A673 (cell line): ENCODE measurements at regions not wholly inside any gene's neighbourhood (a gene's known extent, or its start where the extent isn't known, plus 50 kb on each side); places are given as distances from the start of the nearest gene placed in this dataset.
"Not testable (repeated sequence)": the region's sequence is repeated elsewhere in the genome, so short reads cannot be mapped to it uniquely, and the experiment has no call there.

Source experiments
- BruUV-seq: library from RNA; stranded (reverse); fragments of 400-500 nt; replicated peaks from 2 replicates; lab custom pipeline; 2021; lab: Mats Ljungman, UMichigan
- CTCF ChIA-PET: fragments of 300-600 bp; sonication (Branson Sonifier 250); formaldehyde crosslinking; loops from one replicate; lab custom pipeline; 2022; ENCODE audit warnings: antibody characterized with exemption; lab: Charles Lee
- POLR2A ChIA-PET: fragments of 300-600 bp; sonication (Branson Sonifier 250); formaldehyde crosslinking; loops from one replicate; lab custom pipeline; 2022; ENCODE audit warnings: antibody characterized with exemption; ENCODE audit not compliant: low non-redundant PET; lab: Charles Lee
- DNase-seq: peaks from one replicate; pipeline ENCODE4 v3.0.0-alpha.2; 2015; ENCODE audit warnings: low spot score
- H3K27ac ChIP-seq: fragments of 200-600 bp; sonication (generic); 2 replicates; pipeline ENCODE4 v1.5.1; 2016; ENCODE audit warnings: mixed run types, low read depth, mild to moderate bottlenecking, mixed read lengths, antibody characterized with exemption, low read length; ENCODE audit not compliant: poor library complexity, severe bottlenecking
- H3K27me3 ChIP-seq: fragments of 200-600 bp; sonication (generic); replicated peaks from 2 replicates; pipeline ENCODE4 v1.6.1; 2017; ENCODE audit warnings: mixed run types, low read depth, mild to moderate bottlenecking, mixed read lengths, antibody characterized with exemption, low read length; ENCODE audit not compliant: insufficient read depth, poor library complexity
- H3K36me3 ChIP-seq: fragments of 200-600 bp; sonication (generic); 2 replicates; pipeline ENCODE4 v1.6.1; 2016; ENCODE audit warnings: mixed run types, mild to moderate bottlenecking, mixed read lengths, antibody characterized with exemption, low read length; ENCODE audit not compliant: insufficient read depth, poor library complexity, severe bottlenecking
- H3K4me1 ChIP-seq: fragments of 200-600 bp; sonication (generic); 2 replicates; pipeline ENCODE4 v1.6.1; 2017; ENCODE audit warnings: mixed run types, mild to moderate bottlenecking, mixed read lengths, antibody characterized with exemption, low read length; ENCODE audit not compliant: insufficient read depth, poor library complexity, severe bottlenecking
- H3K4me3 ChIP-seq: fragments of 200-600 bp; sonication (generic); 2 replicates; pipeline ENCODE4 v1.5.1; 2016; ENCODE audit warnings: low read depth, mixed run types, mild to moderate bottlenecking, mixed read lengths, low read length; ENCODE audit not compliant: poor library complexity, severe bottlenecking
- H3K9me3 ChIP-seq: fragments of 200-600 bp; sonication (generic); 2 replicates; pipeline ENCODE4 v1.6.1; 2016; ENCODE audit warnings: mixed run types, low read depth, mild to moderate bottlenecking, mixed read lengths, antibody characterized with exemption, low read length; ENCODE audit not compliant: poor library complexity, severe bottlenecking
- intact Hi-C: fragments of 100-400 bp; cut with micrococcal nuclease; formaldehyde crosslinking; loops from one replicate; pipeline ENCODE4 v1.10.0; 2022; ENCODE audit not compliant: unreplicated experiment

DNA sequence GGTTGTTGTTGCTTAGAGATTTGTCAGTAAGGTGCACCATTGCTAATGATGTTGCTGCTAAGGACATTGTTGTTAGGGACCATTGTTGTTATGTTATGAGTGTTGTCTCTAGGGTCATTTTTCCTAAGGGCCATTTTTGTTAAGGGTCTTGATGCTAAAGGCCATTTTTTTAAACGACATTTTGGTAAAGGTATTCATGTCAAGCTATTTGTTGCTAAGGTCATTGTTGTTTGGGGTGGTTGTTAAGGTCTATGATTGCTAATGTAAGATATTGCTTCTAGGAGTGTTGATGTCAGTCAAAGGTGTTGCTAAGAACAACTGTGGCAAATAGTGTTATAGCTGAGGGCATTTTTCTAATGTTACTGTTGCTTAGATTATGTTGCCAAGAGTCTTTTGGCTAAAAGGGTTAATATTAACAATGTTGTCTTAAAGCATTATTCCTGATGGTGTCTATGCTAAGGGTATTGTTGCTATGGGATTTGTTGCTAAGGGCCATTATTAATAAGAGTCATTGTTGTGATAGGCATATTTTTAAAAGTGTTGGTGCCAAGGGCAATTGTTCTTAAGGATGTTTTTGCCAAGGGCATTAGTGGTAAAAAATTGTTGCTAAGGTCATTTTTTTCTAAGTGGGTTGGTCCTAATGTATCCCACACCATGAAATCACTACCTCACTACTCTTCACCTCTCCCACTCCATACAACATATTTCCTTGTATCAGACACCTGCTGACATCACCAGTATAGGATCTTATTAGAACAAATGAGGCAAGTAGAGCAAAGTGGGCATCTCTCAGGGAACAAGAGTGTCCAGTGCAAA lies 56.2 kb downstream of the SPATA31A6 start:
- H3K27me3 ChIP-seq, H3K4me3 ChIP-seq, POLR2A ChIA-PET, CTCF ChIA-PET, BruUV-seq, H3K36me3 ChIP-seq, H3K4me1 ChIP-seq, H3K27ac ChIP-seq, DNase-seq, H3K9me3 ChIP-seq, intact Hi-C loops: not testable (repeated sequence)

DNA sequence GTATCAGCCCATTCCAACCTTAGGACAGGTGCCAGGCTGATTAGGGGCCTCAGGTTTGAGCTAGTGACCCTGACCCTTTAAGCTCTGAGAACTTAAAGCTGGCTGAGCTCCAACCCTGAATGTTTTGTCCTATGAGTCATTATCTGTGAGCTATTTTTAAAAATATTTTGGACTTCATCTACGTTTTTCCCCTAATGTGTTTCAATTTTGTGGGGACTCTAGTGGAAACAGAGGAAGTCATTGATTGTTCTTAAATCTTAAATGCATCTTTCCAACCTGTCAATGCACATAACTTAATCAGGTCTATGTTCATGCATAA lies 56.8 kb downstream of the SPATA31A6 start:
- H3K36me3 ChIP-seq, H3K4me1 ChIP-seq, H3K9me3 ChIP-seq, DNase-seq, CTCF ChIA-PET, BruUV-seq, POLR2A ChIA-PET, H3K27me3 ChIP-seq, H3K4me3 ChIP-seq, intact Hi-C loops, H3K27ac ChIP-seq: not testable (repeated sequence)

DNA sequence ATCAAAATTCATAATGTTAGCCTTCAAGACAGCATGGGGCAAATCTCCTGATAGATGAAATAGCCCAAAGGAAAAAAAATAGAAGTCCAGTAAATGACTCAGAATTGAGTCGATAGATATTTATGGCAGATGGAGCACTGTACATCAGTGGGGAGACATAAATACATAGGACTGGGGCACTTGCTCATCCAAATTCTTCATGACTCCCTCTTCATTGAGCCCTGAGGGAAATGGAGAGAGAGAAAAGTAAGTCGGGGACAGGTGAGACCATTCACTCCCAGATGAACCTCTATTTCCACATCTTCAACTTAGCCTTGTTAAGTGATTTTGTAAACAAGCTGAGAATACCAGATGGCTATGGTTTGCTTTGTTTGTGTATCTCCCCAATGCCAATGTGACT lies 59.8 kb downstream of the SPATA31A6 start:
- BruUV-seq, POLR2A ChIA-PET, intact Hi-C loops, DNase-seq, H3K27ac ChIP-seq, CTCF ChIA-PET, H3K9me3 ChIP-seq, H3K4me1 ChIP-seq, H3K36me3 ChIP-seq, H3K27me3 ChIP-seq, H3K4me3 ChIP-seq: not testable (repeated sequence)

DNA sequence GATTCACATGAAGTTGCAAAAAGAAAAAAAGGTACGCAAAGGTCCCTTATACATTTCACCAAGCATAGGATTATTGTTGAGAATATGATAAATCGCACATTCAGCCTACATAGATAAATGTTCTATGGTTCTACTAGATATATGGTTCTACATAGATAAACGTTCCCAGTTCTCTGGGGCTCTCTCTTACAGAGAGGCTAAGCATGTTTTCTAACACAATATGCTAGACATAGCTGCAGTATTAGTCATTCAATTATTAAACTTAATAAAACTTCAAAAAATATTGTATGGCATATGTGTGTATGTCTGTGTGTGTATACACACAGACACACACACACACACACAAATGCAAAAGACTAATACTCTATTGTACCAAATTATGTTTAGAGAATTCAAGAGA lies 60.4 kb downstream of the SPATA31A6 start:
- intact Hi-C loops, H3K27me3 ChIP-seq, H3K36me3 ChIP-seq, BruUV-seq, POLR2A ChIA-PET, CTCF ChIA-PET, H3K9me3 ChIP-seq, DNase-seq, H3K4me3 ChIP-seq, H3K27ac ChIP-seq, H3K4me1 ChIP-seq: not testable (repeated sequence)

DNA sequence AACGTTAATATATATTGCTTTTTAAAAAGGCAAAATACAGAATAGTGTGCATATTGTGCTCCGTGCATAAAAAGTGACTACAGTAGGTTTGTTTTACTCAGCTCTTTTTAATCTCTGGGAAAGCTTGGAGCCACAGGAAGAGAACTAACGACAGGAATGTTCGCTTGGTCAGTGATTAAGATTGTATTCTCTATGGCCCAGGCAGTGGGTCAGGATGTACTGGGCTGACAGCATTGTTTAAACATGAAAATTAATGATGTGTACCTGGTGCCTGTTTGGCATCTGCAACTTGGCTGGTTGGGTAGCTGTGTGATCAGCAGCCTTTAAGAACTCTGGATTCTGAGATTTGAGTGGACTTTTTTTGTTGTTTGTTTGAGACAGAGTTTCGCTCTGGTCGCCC lies 85.3 kb downstream of the SPATA31A6 start:
- not testable (repeated sequence) for DNase-seq, H3K36me3 ChIP-seq

DNA sequence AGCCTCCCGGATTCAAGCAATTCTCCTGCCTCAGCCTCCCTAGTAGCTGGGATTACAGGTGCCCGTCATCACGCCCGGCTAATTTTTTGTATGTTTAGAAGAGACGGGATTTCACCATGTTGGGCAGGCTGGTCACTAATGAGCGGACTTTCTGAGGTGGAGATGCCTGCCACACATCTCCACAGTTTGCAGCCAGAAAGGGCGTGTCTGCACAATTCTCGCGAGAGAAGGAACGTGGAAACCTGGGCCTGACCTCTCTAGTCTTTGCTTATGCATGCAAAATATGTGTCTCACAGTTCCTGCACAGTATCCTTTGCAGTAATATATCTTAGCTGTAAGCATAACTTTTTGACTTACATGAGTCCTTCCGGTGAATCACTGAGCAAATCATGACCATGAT lies 85.7 kb downstream of the SPATA31A6 start:
- H3K27me3 ChIP-seq, POLR2A ChIA-PET, H3K4me3 ChIP-seq, CTCF ChIA-PET, H3K36me3 ChIP-seq, intact Hi-C loops, H3K27ac ChIP-seq, BruUV-seq, H3K4me1 ChIP-seq, H3K9me3 ChIP-seq, DNase-seq: not testable (repeated sequence)

More for the DNA sequence above, 85.3 kb downstream of the SPATA31A6 start:
- H3K4me3 ChIP-seq, POLR2A ChIA-PET, H3K9me3 ChIP-seq, H3K27me3 ChIP-seq, BruUV-seq, H3K4me1 ChIP-seq, H3K27ac ChIP-seq, intact Hi-C loops, CTCF ChIA-PET: not testable (repeated sequence)

DNA sequence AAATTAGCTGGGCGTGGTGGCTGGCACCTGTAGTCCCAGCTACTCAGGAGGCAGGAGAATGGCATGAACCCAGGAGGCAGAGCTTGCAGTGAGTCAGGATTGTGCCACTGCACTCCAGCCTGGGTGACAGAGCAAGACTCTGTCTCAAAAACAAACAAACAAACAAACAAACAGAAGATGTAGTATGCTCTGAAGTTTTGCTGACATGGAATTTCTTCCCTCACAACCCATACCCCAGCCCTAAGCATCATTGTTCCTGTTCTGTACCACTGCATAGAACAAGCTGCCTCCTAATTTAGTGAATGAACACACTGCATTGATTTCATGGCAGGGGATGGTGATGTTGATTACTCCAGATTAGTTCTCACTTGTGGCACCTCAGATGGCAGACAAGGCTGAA lies 89.7 kb downstream of the SPATA31A6 start:
- POLR2A ChIA-PET = not testable (repeated sequence)

More for the DNA sequence above, 89.7 kb downstream of the SPATA31A6 start:
- intact Hi-C loops, H3K4me3 ChIP-seq, H3K27ac ChIP-seq, H3K27me3 ChIP-seq, CTCF ChIA-PET, H3K9me3 ChIP-seq, BruUV-seq, H3K36me3 ChIP-seq, DNase-seq, H3K4me1 ChIP-seq: not testable (repeated sequence)
